Thoracic aorta (tissue), 2 donors: ENCODE measurements at regions not wholly inside any gene's neighbourhood (a gene's known extent, or its start where the extent isn't known, plus 50 kb on each side); places are given as distances from the start of the nearest gene placed in this dataset.
"Not testable (repeated sequence)": the region's sequence is repeated elsewhere in the genome, so short reads cannot be mapped to it uniquely, and the experiment has no call there.

Source experiments
- ATAC-seq: fragments of 150-250 bp; one replicate; pipeline ENCODE4 v1.8.0; 2017; ENCODE audit warnings: low read depth; ENCODE audit not compliant: insufficient number of reproducible peaks, low FRiP score
- DNase-seq: peaks from one replicate; pipeline ENCODE4 v3.0.0-alpha.2; 2020; ENCODE audit warnings: low spot score
- H3K27ac ChIP-seq, 2 donors: fragments of 200-600 bp; sonication (generic); 1 replicate in 1 of 2; 2 replicates in 1 of 2; pipeline ENCODE4 v1.5.1; 2016; ENCODE audit warnings: mild to moderate bottlenecking in 2 of 2, moderate library complexity in 2 of 2
- H3K27me3 ChIP-seq: fragments of 200-600 bp; sonication (generic); replicated peaks from 2 replicates; pipeline ENCODE4 v1.6.0; 2016; ENCODE audit warnings: mild to moderate bottlenecking; ENCODE audit not compliant: insufficient read depth
- H3K36me3 ChIP-seq: fragments of 200-600 bp; sonication (generic); one replicate; pipeline ENCODE4 v1.5.1; 2016
- H3K4me1 ChIP-seq, 2 donors: fragments of 200-600 bp; sonication (generic); 1 replicate in 1 of 2; 2 replicates in 1 of 2; pipeline versions ENCODE4 v1.5.1 to v1.6.0; 2016; ENCODE audit warnings: low read depth in 2 of 2, mild to moderate bottlenecking in 1 of 2; ENCODE audit not compliant: control insufficient read depth in 1 of 2
- H3K4me3 ChIP-seq: fragments of 200-600 bp; sonication (generic); 2 replicates; pipeline ENCODE4 v1.5.1; 2016; ENCODE audit warnings: mild to moderate bottlenecking
- H3K9me3 ChIP-seq: fragments of 200-600 bp; sonication (generic); 2 replicates; pipeline ENCODE4 v1.5.1; 2016
- TF ChIP-seq, protein P1 (sequence below): fragments of 200-600 bp; sonication (generic); IDR thresholded peaks from one replicate; pipeline ENCODE4 v1.5.1; 2019; ENCODE audit warnings: antibody characterized with exemption

DNA sequence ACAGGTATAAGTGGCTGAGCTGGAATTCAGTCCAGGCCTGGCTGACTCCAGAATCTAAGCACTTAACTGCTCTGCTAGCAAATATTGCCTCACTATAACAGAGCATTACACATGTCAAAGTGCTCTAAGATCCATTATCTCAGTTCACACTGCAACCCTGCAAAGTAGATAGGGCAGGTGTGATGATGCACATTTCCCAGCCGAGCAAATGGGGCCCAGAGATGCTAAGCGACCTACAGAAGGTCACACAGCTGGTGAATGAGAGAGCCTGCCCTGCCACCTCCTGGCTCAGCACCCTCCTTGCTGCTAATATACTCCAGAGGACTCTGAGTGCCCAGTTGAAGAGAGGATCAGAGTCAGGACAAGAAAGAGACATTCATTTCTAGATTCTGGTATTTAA lies 73.6 kb upstream of the CCL1 start:
- no peaks in the 10 kb centered on the region for H3K9me3 ChIP-seq
- H3K4me1 ChIP-seq: peaks cover 10 to 11% of the 10 kb centered on the region in 2 donors
- no peak overlapping the region for H3K4me3 ChIP-seq
- no peaks in the 10 kb centered on the region for H3K36me3 ChIP-seq
- no peak for DNase-seq
- TF ChIP-seq, protein P1, sequence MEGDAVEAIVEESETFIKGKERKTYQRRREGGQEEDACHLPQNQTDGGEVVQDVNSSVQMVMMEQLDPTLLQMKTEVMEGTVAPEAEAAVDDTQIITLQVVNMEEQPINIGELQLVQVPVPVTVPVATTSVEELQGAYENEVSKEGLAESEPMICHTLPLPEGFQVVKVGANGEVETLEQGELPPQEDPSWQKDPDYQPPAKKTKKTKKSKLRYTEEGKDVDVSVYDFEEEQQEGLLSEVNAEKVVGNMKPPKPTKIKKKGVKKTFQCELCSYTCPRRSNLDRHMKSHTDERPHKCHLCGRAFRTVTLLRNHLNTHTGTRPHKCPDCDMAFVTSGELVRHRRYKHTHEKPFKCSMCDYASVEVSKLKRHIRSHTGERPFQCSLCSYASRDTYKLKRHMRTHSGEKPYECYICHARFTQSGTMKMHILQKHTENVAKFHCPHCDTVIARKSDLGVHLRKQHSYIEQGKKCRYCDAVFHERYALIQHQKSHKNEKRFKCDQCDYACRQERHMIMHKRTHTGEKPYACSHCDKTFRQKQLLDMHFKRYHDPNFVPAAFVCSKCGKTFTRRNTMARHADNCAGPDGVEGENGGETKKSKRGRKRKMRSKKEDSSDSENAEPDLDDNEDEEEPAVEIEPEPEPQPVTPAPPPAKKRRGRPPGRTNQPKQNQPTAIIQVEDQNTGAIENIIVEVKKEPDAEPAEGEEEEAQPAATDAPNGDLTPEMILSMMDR: no peak
- H3K27me3 ChIP-seq: no peaks in the 10 kb centered on the region
- ATAC-seq: no peak
- no peak overlapping the region for H3K27ac ChIP-seq

DNA sequence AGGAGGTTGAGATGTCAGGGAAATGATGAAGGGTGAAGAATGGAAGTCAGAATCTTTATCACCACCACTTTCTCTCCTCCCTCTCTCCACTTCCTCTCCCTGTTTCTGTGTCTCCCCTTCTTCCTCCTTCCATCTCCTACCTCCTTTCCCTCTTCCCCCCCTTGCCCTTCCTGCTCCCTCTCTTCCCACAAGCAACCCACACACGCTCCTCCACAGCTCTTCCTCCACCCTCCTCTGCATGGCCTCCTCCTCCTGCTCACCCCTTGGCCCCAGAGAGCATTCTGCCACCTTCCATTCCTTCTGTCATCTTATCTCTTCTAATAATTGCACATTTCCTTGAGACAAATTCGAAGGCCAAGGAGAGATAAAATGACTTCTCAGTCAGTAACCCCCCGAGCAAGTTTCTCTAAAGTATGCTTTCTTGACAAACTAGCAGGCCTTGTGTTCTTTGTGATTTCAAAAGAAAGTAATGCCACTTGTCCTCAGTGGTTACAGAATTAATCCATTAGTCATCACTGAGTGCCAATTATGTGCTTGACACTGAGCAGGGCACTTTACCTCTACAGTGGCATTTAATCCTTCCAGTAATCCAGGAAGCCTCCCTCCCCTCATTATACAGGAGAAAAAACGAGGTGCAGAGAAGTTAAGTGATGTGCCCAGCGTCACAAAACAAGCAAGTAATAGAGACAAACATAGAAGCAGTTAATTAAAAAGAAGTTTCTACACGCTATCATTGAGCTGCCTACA lies 72.3 kb upstream of the CCL1 start:
- DNase-seq: no peak
- no peak for ATAC-seq

DNA sequence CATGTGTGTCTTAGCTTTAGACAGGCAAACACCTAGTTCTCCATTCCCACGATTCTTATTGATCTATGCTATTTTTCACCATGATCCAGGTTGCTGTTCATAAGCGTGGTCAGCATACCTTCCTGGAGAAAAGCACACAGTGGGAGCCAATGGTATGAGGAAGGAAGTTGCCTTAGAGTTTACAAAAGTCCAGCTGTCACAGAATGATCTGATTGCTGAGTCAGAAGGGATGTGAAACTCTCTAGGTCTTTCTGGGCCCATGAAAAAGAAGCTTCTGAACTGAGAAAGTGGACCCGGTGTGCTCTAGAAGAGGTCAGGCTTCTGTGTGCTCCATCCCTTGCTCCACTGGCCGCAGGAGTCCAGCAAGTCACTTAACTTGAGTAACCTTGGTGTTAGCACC lies 71.0 kb upstream of the CCL1 start:
- H3K4me3 ChIP-seq: no peak overlapping the region
- TF ChIP-seq, protein P1: no peak
- H3K4me1 ChIP-seq: peaks cover 10 to 11% of the 10 kb centered on the region in 2 donors
- no peak for DNase-seq
- no peak overlapping the region for H3K27ac ChIP-seq
- ATAC-seq: no peak
- no peaks in the 10 kb centered on the region for H3K36me3 ChIP-seq
- no peaks in the 10 kb centered on the region for H3K27me3 ChIP-seq
- no peaks in the 10 kb centered on the region for H3K9me3 ChIP-seq

More for the DNA sequence above, 72.3 kb upstream of the CCL1 start:
- no peak overlapping the region for H3K27ac ChIP-seq
- H3K36me3 ChIP-seq: no peaks in the 10 kb centered on the region
- no peaks in the 10 kb centered on the region for H3K27me3 ChIP-seq
- H3K9me3 ChIP-seq: no peaks in the 10 kb centered on the region
- H3K4me1 ChIP-seq: peaks cover 10 to 11% of the 10 kb centered on the region in 2 donors
- no peak overlapping the region for H3K4me3 ChIP-seq
- TF ChIP-seq, protein P1: no peak

DNA sequence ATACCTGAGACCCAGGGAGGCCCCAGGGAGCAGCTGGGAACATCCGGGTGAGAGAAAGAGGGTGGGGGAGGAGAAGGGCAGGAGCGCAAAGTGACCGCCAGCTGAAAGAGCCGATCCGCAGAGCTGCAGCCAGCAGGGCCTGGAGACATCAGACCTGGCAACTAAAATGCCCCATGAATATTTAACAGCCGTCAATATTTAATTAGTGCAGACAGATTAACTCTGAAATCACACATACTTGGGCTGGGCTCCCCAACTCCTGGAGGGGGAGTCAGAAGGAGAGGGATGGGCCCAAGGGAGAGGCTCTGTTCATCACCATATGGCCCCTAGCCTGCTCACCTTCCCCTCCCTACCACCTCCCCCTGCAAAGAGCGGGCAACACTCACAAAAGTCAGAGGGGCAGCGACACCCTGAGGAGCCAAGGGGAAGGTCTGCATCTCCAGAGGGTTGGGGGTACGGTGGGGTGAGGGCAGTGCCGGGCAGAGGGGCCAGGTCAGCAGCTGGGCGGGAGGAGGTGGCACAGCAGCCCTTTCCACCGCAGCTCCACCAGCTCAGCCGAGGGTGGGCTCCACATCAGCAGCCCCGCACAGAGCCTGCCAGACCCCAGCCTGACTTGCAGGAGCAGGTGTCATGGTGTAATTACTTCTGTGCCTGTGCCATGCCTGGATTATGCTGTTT lies 61.9 kb upstream of the CCL1 start:
- Histone ChIP-seq H3K36me3 (no peaks in the 10 kb centered on the region), H3K9me3 (no peaks in the 10 kb centered on the region), H3K27me3 (no peaks in the 10 kb centered on the region), H3K4me3 (no peak overlapping the region), H3K4me1 (no peaks in the 10 kb centered on the region), H3K27ac (no peak overlapping the region)
- no peak for DNase-seq
- ATAC-seq: no peak
- TF ChIP-seq, protein P1: no peak

DNA sequence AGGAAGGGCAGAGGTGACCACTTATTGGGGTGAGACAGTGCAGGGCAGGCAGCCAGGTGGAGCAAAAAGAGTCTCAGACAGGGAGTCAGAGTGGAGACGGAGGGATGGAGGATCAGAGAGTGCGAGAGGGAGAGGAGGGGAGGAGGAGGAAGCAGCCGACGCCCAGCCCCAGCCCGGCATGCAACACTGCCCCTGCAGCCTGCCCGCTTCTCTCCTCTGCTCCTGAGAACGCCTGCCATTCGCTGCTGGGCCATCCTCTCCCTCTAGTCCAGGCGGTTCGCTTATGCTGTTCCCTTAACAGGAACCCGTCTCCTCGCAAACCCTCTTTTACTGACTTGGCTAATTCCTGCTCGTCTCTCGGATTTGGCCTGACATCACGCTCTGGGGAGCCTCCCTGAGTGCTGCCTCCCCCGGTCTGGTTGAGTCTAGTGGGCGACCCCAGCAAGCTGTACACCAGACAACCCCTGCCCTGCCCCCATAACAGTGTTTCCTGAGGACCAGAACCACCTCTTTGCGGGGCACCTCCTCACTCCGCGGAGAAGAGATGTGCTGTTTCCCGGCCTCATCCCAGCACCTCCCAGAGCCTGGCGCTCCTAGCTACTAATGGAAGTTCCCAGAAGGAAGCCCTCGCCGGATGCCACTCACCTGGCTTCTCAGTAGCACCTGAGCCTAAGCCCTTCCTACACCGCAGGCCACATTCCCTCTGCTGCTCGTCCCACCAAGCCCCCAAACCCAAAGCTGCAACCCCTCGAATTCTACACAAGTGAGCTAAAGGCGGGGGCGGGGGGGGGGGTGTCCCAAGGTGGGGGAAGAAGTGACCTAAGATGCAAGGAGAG lies 61.2 kb upstream of the CCL1 start:
- H3K27me3 ChIP-seq: no peaks in the 10 kb centered on the region

DNA sequence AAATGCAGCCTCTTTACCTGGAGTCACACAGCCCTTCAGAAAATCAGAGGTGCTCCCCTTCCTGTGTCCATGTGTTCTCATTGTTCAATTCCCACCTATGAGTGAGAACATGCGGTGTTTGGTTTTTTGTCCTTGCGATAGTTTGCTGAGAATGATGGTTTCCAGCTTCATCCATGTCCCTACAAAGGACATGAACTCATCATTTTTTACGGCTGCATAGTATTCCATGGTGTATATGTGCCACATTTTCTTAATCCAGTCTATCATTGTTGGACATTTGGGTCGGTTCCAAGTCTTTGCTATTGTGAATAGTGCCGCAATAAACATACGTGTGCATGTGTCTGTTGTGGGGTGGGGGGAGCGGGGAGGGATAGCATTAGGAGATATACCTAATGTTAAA lies 60.3 kb upstream of the CCL1 start:
- not testable (repeated sequence) for H3K36me3 ChIP-seq, H3K4me3 ChIP-seq, ATAC-seq, H3K9me3 ChIP-seq, H3K4me1 ChIP-seq, H3K27ac ChIP-seq, DNase-seq, H3K27me3 ChIP-seq

More for the DNA sequence above, 61.2 kb upstream of the CCL1 start:
- no peak for DNase-seq
- Histone ChIP-seq H3K4me1 (no peaks in the 10 kb centered on the region), H3K9me3 (no peaks in the 10 kb centered on the region), H3K27ac (no peak overlapping the region), H3K4me3 (peak overlapping the region; percentile 49), H3K36me3 (no peaks in the 10 kb centered on the region)
- no peak for ATAC-seq
- TF ChIP-seq, protein P1: no peak
